ENCODE measurements at regions not wholly inside any gene's neighbourhood (a gene's known extent, or its start where the extent isn't known, plus 50 kb on each side); places are given as distances from the start of the nearest gene placed in this dataset.
"Not testable (repeated sequence)": the region's sequence is repeated elsewhere in the genome, so short reads cannot be mapped to it uniquely, and the experiment has no call there.

DNA sequence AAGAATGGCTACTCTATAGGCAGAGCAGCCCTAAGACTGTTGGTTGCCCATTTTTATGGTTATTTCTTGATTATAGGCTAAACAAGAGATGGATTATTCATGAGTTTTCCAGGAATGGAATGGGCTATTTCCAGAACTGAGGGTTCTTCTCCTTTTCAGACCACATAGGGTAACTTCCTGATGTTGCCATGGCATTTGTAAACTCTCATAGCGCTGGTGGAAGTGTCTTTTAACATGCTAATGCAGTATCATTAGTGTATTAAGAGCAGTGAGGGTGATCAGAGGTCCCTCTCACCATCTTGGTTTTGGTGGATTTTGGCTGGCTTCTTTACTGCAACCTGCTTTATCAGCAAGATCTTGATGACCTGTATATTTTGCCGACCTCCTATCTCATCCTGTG lies 904.6 kb upstream of the FBXO33 start:
- H3K36me3 Mint-ChIP-seq (ENCODE audit: low read depth), result peaks cover 4% of the 10 kb centered on the region
- peaks cover 5% of the 10 kb centered on the region for H3K9me3 Mint-ChIP-seq
- H3K4me3 Mint-ChIP-seq, result no peak overlapping the region
- TF ChIP-seq, protein P1, sequence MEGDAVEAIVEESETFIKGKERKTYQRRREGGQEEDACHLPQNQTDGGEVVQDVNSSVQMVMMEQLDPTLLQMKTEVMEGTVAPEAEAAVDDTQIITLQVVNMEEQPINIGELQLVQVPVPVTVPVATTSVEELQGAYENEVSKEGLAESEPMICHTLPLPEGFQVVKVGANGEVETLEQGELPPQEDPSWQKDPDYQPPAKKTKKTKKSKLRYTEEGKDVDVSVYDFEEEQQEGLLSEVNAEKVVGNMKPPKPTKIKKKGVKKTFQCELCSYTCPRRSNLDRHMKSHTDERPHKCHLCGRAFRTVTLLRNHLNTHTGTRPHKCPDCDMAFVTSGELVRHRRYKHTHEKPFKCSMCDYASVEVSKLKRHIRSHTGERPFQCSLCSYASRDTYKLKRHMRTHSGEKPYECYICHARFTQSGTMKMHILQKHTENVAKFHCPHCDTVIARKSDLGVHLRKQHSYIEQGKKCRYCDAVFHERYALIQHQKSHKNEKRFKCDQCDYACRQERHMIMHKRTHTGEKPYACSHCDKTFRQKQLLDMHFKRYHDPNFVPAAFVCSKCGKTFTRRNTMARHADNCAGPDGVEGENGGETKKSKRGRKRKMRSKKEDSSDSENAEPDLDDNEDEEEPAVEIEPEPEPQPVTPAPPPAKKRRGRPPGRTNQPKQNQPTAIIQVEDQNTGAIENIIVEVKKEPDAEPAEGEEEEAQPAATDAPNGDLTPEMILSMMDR (conservative IDR thresholded peaks at IDR 0.05), result no peak
- H3K27ac Mint-ChIP-seq (ENCODE audit: unreplicated experiment), result no peak overlapping the region
- H3K4me1 Mint-ChIP-seq, result no peaks in the 10 kb centered on the region
- no peak for DNase-seq (ENCODE audit: low read depth, low spot score)
- no peaks in the 10 kb centered on the region for H3K27me3 Mint-ChIP-seq (ENCODE audit: low read depth)

GRCh38 chr14:40326519-40326918 lies 894.3 kb upstream of the FBXO33 start:
- H3K27ac Mint-ChIP-seq (ENCODE audit: unreplicated experiment); H3K4me1 Mint-ChIP-seq; H3K4me3 Mint-ChIP-seq; H3K36me3 Mint-ChIP-seq (ENCODE audit: low read depth); DNase-seq (ENCODE audit: low read depth, low spot score); H3K9me3 Mint-ChIP-seq; H3K27me3 Mint-ChIP-seq (ENCODE audit: low read depth): not testable (repeated sequence)

DNA sequence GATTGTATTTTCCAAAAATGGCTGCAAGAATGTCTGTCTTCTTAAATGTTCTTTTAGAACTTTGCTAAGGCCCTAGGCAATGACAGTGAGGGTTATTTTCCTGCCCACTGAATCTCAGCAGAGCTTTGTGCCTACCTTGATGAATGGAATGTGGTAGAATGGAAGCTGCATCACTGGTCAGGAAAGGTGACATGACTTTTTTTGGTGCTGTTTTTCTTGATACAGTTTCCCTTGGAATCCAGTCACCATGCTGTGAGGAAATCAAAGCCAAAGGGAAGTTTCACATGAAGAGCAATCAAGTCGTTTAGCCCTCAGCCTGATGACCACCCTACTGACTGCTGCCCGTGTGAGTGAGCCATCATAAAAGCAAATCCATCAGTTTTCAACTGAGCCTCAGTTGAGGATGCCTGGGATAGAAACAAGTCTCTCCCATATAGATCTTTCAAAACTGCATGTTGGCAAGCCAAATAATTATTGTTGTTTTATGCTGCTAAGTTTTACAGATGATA lies 886.0 kb upstream of the FBXO33 start:
- peaks cover 6% of the 10 kb centered on the region for H3K9me3 Mint-ChIP-seq
- H3K27me3 Mint-ChIP-seq (ENCODE audit: low read depth), result no peaks in the 10 kb centered on the region
- no peaks in the 10 kb centered on the region for H3K4me1 Mint-ChIP-seq
- TF ChIP-seq, protein P1 (conservative IDR thresholded peaks at IDR 0.05), result no peak
- no peak overlapping the region for H3K4me3 Mint-ChIP-seq
- H3K36me3 Mint-ChIP-seq (ENCODE audit: low read depth), result peaks cover 6% of the 10 kb centered on the region
- no peak for DNase-seq (ENCODE audit: low read depth, low spot score)
- no peak overlapping the region for H3K27ac Mint-ChIP-seq (ENCODE audit: unreplicated experiment)

DNA sequence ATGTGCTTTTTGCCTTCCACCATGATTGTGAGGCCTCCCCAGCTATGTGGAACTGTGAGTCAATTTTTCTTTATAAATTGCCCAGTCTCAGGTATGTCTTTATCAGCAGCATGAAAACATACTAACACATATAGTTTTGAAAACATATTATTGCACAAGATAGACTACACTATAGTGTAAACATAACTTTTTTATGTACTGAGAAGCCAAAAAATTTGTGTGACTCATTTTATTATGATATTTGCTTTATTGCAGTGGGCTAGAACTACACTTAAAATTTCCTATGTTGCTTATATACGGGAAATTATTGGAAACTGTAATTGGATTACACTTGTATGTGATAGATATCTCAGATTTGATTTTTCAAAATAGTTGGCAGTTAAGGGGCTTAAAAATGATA lies 885.5 kb upstream of the FBXO33 start:
- H3K27ac Mint-ChIP-seq (ENCODE audit: unreplicated experiment), result no peak overlapping the region
- H3K4me1 Mint-ChIP-seq, result no peaks in the 10 kb centered on the region
- no peaks in the 10 kb centered on the region for H3K27me3 Mint-ChIP-seq (ENCODE audit: low read depth)
- H3K36me3 Mint-ChIP-seq (ENCODE audit: low read depth), result peaks cover 6% of the 10 kb centered on the region
- H3K4me3 Mint-ChIP-seq, result no peak overlapping the region
- peaks cover 6% of the 10 kb centered on the region for H3K9me3 Mint-ChIP-seq
- no peak for DNase-seq (ENCODE audit: low read depth, low spot score)
- TF ChIP-seq, protein P1 (conservative IDR thresholded peaks at IDR 0.05), result no peak

- Mint-ChIP-seq H3K4me3 (no peak overlapping the region), H3K36me3 (ENCODE audit: low read depth) (peaks cover 4% of the 10 kb centered on the region), H3K9me3 (no peaks in the 10 kb centered on the region), H3K27me3 (ENCODE audit: low read depth) (no peaks in the 10 kb centered on the region), H3K4me1 (peaks cover 14% of the 10 kb centered on the region), H3K27ac (ENCODE audit: unreplicated experiment) (no peak overlapping the region)
- TF ChIP-seq, protein P1 (conservative IDR thresholded peaks at IDR 0.05), result no peak
- DNase-seq (ENCODE audit: low read depth, low spot score), result no peak
Measured at GRCh38 chr14:40312296-40312695, 880.1 kb upstream of the FBXO33 start.

DNA sequence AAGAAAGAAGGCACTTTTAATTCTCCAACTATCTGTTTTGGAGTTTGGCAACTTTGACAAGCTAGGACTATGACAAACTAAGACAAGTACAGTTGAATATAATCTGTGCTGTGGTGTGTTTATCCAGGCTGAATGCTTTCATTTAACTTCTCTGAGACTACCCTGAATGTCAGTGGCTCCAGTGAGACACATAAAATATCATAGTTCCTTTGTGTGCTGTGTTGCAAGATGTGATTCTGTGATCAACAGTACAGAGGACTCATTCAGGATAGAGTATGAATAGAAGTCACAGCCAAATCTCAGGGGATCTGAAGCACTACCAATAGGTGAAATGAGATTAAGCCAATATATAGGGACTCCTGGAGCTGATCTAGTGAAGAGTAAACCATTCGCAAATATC lies 876.9 kb upstream of the FBXO33 start:
- Mint-ChIP-seq H3K9me3 (no peaks in the 10 kb centered on the region), H3K27me3 (ENCODE audit: low read depth) (no peaks in the 10 kb centered on the region), H3K4me3 (no peak overlapping the region), H3K4me1 (peaks cover 14% of the 10 kb centered on the region), H3K36me3 (ENCODE audit: low read depth) (peaks cover 4% of the 10 kb centered on the region), H3K27ac (ENCODE audit: unreplicated experiment) (no peak overlapping the region)
- no peak for DNase-seq (ENCODE audit: low read depth, low spot score)
- TF ChIP-seq, protein P1 (conservative IDR thresholded peaks at IDR 0.05), result no peak

Data from neural crest cell (in vitro differentiated cells).